ENCODE measurements at regions not wholly inside any gene's neighbourhood (a gene's known extent, or its start where the extent isn't known, plus 50 kb on each side); places are given as distances from the start of the nearest gene placed in this dataset.

GRCh38 chr7:85749696-85750453 lies 563.0 kb upstream of the SEMA3D start:
- 70% methylated on average over 7 of the region's 13 CpGs for WGBS (ENCODE audit: insufficient coverage)

DNA sequence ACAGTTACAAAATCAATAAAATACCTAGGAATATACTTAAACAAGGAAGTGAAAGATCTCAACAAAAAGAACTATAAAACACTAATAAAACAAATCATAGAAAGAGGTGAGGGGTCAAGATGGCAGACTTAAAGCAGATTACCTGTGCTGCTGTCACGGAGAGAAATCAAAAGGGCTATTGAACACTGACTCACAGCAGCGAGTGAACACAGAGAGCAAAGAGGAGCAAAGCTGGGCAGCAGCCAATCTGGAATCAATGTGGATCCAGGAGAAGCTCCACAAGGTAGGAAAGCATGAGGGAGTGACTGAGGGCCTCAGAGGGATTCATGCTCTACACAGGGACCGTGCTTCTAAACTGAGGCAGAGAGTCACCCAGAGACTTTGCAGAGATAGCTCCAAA lies 562.0 kb upstream of the SEMA3D start:
- Histone ChIP-seq H3K27me3 (ENCODE audit: control insufficient read depth, insufficient read depth, low read length) (no peaks in the 10 kb centered on the region), H3K4me1 (ENCODE audit: control insufficient read depth, insufficient read depth, low read length) (no peaks in the 10 kb centered on the region), H3K9me3 (replicated peaks; ENCODE audit: control insufficient read depth, low read depth, low read length) (peaks cover 7% of the 10 kb centered on the region), H3K27ac (ENCODE audit: low read length) (no peak overlapping the region), H3K4me3 (ENCODE audit: low read length) (no peak overlapping the region), H3K36me3 (ENCODE audit: control insufficient read depth, insufficient read depth, low read length) (no peaks in the 10 kb centered on the region)
- no peak for DNase-seq
- 69% methylated on average over 3 of the region's 3 CpGs for WGBS (ENCODE audit: insufficient coverage)

More at GRCh38 chr7:85749696-85750453, 563.0 kb upstream of the SEMA3D start:
- no peaks in the 10 kb centered on the region for H3K36me3 ChIP-seq (ENCODE audit: control insufficient read depth, insufficient read depth, low read length)
- peaks cover 7% of the 10 kb centered on the region for H3K9me3 ChIP-seq (replicated peaks; ENCODE audit: control insufficient read depth, low read depth, low read length)
- no peaks in the 10 kb centered on the region for H3K4me1 ChIP-seq (ENCODE audit: control insufficient read depth, insufficient read depth, low read length)
- no peaks in the 10 kb centered on the region for H3K27me3 ChIP-seq (ENCODE audit: control insufficient read depth, insufficient read depth, low read length)
- no peak overlapping the region for H3K27ac ChIP-seq (ENCODE audit: low read length)
- DNase-seq = no peak
- H3K4me3 ChIP-seq (ENCODE audit: low read length) = no peak overlapping the region

- Histone ChIP-seq H3K36me3 (ENCODE audit: control insufficient read depth, insufficient read depth, low read length) (no peaks in the 10 kb centered on the region), H3K4me1 (ENCODE audit: control insufficient read depth, insufficient read depth, low read length) (no peaks in the 10 kb centered on the region), H3K27ac (ENCODE audit: low read length) (no peak overlapping the region), H3K9me3 (replicated peaks; ENCODE audit: control insufficient read depth, low read depth, low read length) (no peaks in the 10 kb centered on the region), H3K4me3 (ENCODE audit: low read length) (no peak overlapping the region), H3K27me3 (ENCODE audit: control insufficient read depth, insufficient read depth, low read length) (no peaks in the 10 kb centered on the region)
- DNase-seq = no peak
- WGBS (ENCODE audit: insufficient coverage) = 100% methylated on average over 1 of the region's 3 CpGs
These were observed 550.6 kb upstream of the SEMA3D start for GRCh38 chr7:85737426-85737825.

DNA sequence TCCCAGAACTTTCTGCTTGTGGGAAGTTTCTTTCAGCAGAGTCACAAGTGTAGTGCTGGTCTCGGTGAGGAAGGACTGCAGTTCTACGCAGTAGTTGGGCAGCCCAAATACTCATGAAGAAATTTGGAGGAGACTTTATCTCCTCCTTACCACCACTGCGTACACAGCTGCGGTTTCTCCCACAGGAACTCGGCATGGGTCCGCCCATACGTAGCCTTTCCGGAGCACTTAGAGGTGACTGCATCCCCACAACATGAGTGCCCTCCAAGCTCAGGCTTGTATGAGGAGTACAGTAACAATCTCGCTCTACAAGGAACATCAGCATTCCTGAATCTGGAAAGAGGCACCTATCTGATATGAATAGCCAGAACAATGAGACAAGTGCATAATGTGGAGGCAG lies 549.2 kb upstream of the SEMA3D start:
- WGBS (ENCODE audit: insufficient coverage) = 100% methylated on average over 4 of the region's 9 CpGs

DNA sequence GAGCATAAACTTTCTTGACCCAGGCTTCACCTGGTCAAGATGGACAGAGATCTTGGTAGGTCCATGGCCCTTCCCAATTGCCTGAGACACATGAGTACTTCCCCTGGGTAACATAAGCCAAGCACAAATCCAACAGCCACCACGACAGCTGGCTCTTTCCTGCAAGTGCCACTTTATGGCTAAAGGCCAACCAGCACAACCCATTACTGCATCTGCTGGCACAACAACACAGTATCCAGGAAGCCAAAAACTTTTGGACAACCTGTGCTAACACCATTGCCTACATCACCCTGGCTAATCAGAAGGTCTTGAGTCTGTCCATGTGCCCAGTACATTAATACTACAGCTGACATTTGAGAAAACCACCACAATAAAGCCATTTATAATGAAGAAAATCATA lies 548.0 kb upstream of the SEMA3D start:
- no peak overlapping the region for H3K27ac ChIP-seq (ENCODE audit: low read length)
- peak; percentile 21 for DNase-seq
- H3K4me3 ChIP-seq (ENCODE audit: low read length) = no peak overlapping the region
- WGBS (ENCODE audit: insufficient coverage) = 33% methylated on average over 1 of the region's 1 CpG
- H3K9me3 ChIP-seq (replicated peaks; ENCODE audit: control insufficient read depth, low read depth, low read length) = no peaks in the 10 kb centered on the region
- H3K36me3 ChIP-seq (ENCODE audit: control insufficient read depth, insufficient read depth, low read length) = no peaks in the 10 kb centered on the region
- no peaks in the 10 kb centered on the region for H3K4me1 ChIP-seq (ENCODE audit: control insufficient read depth, insufficient read depth, low read length)
- no peaks in the 10 kb centered on the region for H3K27me3 ChIP-seq (ENCODE audit: control insufficient read depth, insufficient read depth, low read length)

More for the DNA sequence above, 549.2 kb upstream of the SEMA3D start:
- Histone ChIP-seq H3K9me3 (replicated peaks; ENCODE audit: control insufficient read depth, low read depth, low read length) (no peaks in the 10 kb centered on the region), H3K4me1 (ENCODE audit: control insufficient read depth, insufficient read depth, low read length) (no peaks in the 10 kb centered on the region), H3K27me3 (ENCODE audit: control insufficient read depth, insufficient read depth, low read length) (no peaks in the 10 kb centered on the region), H3K27ac (ENCODE audit: low read length) (no peak overlapping the region), H3K36me3 (ENCODE audit: control insufficient read depth, insufficient read depth, low read length) (no peaks in the 10 kb centered on the region), H3K4me3 (ENCODE audit: low read length) (no peak overlapping the region)
- DNase-seq = no peak

DNA sequence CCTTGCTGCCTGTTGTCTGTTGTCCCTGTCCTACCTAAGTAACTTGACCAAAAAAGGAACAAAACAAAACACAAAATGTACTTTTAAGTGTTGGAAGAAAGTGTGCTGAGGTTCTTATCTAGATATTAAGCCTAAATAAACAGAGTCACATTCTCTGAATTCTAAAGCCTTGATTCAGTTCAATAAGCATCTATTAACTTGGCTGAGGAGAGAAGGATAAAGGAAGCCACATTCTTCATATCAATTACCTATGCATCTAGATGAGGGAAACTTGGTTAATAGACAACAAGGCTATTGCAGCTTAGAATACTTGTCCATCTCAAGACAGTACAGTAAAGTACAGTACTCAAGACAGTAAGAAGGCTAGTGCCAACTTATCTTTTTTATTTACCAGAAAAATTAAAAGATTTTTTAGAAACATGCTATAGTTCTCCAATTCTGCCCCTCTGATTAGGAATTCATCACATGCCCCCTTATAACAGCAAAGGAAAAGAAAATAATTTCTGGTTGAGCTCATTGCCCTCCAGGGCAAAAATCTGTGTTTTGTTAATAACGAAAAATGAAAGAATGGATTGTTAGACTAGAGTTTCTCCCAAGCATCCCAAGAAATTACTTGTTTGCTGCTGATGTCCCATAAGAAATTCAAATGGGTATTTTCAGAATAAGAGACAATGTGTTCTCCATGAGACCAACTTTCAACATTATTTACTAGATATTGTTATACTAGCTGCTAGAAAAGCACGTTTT lies 546.5 kb upstream of the SEMA3D start:
- H3K36me3 ChIP-seq (ENCODE audit: control insufficient read depth, insufficient read depth, low read length) = no peaks in the 10 kb centered on the region
- no peaks in the 10 kb centered on the region for H3K27me3 ChIP-seq (ENCODE audit: control insufficient read depth, insufficient read depth, low read length)
- no peaks in the 10 kb centered on the region for H3K9me3 ChIP-seq (replicated peaks; ENCODE audit: control insufficient read depth, low read depth, low read length)
- H3K4me3 ChIP-seq (ENCODE audit: low read length) = no peak overlapping the region
- no peak for DNase-seq
- H3K4me1 ChIP-seq (ENCODE audit: control insufficient read depth, insufficient read depth, low read length) = no peaks in the 10 kb centered on the region
- no peak overlapping the region for H3K27ac ChIP-seq (ENCODE audit: low read length)
- no CpG with 5 or more reads among the region's 2 CpGs for WGBS (ENCODE audit: insufficient coverage)

DNA sequence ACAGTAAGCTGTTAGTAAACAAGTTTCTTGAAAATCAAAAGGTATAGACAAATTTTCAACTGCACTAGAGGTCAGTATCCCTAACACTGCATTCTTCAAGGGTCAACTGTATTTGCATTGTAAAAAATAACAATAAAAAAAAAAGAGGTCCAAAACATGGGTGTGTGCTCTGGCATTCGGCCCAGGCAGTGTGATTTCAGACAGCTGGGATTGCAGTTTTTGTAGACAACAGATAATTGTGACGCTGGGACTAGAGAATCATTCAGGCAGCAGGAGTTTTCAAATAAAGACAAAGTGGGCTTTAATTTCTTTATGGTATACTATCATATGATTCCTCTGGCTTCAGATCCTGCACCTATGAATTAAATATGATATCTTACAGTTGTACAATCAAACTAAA lies 543.2 kb upstream of the SEMA3D start:
- no peak overlapping the region for H3K4me3 ChIP-seq (ENCODE audit: low read length)
- H3K36me3 ChIP-seq (ENCODE audit: control insufficient read depth, insufficient read depth, low read length) = no peaks in the 10 kb centered on the region
- no peaks in the 10 kb centered on the region for H3K4me1 ChIP-seq (ENCODE audit: control insufficient read depth, insufficient read depth, low read length)
- no peaks in the 10 kb centered on the region for H3K9me3 ChIP-seq (replicated peaks; ENCODE audit: control insufficient read depth, low read depth, low read length)
- peak; percentile 78 for DNase-seq
- no peaks in the 10 kb centered on the region for H3K27me3 ChIP-seq (ENCODE audit: control insufficient read depth, insufficient read depth, low read length)
- H3K27ac ChIP-seq (ENCODE audit: low read length) = no peak overlapping the region
- no CpG with 5 or more reads among the region's 2 CpGs for WGBS (ENCODE audit: insufficient coverage)

- H3K4me3 ChIP-seq (ENCODE audit: low read length) = no peak overlapping the region
- no peak overlapping the region for H3K27ac ChIP-seq (ENCODE audit: low read length)
- no CpG with 5 or more reads among the region's 2 CpGs for WGBS (ENCODE audit: insufficient coverage)
- H3K9me3 ChIP-seq (replicated peaks; ENCODE audit: control insufficient read depth, low read depth, low read length) = no peaks in the 10 kb centered on the region
- H3K36me3 ChIP-seq (ENCODE audit: control insufficient read depth, insufficient read depth, low read length) = no peaks in the 10 kb centered on the region
- H3K4me1 ChIP-seq (ENCODE audit: control insufficient read depth, insufficient read depth, low read length) = no peaks in the 10 kb centered on the region
- H3K27me3 ChIP-seq (ENCODE audit: control insufficient read depth, insufficient read depth, low read length) = no peaks in the 10 kb centered on the region
- DNase-seq = no peak
These were observed 538.2 kb upstream of the SEMA3D start for GRCh38 chr7:85725026-85725425.

DNA sequence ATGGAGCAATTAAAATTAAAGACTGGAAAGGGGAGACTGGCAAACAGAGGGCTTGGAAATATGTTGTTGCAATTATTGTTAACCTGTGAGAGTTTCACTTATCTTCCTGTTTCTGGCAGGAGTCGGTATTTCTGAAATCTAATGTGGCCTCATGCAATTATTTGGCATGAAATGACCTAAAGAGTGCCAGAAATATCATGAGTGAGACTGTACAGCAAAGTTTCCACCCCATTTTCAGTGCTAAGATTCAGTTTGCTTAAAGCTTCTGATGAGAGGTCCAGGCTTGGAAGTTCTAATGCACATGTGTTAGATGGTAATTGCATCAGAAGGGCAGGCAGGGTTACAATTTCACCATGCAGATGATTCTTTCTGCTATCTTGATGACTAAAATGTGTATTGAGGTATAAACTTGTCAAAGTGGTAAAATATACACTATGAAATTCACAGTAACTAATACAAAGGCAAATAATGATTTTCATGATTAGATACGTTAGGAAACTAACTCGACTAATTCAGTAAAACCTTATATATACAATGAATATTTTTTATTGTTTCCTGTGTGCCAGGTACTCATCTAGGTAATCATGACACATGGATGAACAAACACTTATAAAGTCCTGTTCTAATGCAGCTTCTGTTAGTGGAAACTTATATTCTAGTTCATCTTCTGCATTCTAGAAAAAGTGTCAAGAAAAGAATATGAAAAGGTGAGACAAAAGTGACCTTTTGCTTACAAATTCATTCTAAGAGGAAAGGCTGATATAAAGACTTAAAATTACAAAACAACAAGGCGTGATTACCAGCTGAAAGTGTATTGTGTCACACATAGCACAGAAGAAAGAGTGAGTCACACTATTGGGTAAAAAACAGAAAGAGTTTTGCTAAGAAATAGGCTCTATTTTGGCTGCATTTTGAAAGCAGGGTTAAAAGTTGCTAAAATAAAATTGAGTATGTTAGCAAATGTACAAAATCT lies 533.4 kb upstream of the SEMA3D start:
- H3K27ac ChIP-seq (ENCODE audit: low read length) = no peak overlapping the region
- no peaks in the 10 kb centered on the region for H3K36me3 ChIP-seq (ENCODE audit: control insufficient read depth, insufficient read depth, low read length)
- WGBS (ENCODE audit: insufficient coverage) = no CpG with 5 or more reads among the region's 4 CpGs
- no peak overlapping the region for H3K4me3 ChIP-seq (ENCODE audit: low read length)
- DNase-seq = peak; percentile 84
- H3K27me3 ChIP-seq (ENCODE audit: control insufficient read depth, insufficient read depth, low read length) = no peaks in the 10 kb centered on the region
- no peaks in the 10 kb centered on the region for H3K9me3 ChIP-seq (replicated peaks; ENCODE audit: control insufficient read depth, low read depth, low read length)
- no peaks in the 10 kb centered on the region for H3K4me1 ChIP-seq (ENCODE audit: control insufficient read depth, insufficient read depth, low read length)

DNA sequence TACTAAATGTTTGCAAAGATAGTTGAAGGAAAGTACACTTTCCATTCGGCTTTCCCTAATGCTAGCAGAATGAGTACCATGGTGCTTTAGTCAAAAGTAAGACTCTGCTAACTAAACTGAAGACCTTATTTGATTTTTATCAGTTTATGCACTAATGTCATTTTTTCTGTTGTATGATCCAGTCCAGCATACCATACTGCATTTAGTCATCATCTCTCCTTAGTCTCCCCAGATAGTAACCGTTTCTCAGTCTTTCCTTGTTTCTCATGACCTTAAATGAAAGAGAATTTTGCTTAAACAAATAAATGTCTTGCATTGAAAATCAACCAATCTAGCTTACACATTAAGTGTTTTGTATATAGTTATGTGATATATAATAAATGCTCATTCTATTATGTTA lies 529.5 kb upstream of the SEMA3D start:
- DNase-seq = no peak
- no CpG with 5 or more reads among the region's 2 CpGs for WGBS (ENCODE audit: insufficient coverage)
- Histone ChIP-seq H3K4me3 (ENCODE audit: low read length) (no peak overlapping the region), H3K9me3 (replicated peaks; ENCODE audit: control insufficient read depth, low read depth, low read length) (no peaks in the 10 kb centered on the region), H3K27ac (ENCODE audit: low read length) (no peak overlapping the region), H3K36me3 (ENCODE audit: control insufficient read depth, insufficient read depth, low read length) (no peaks in the 10 kb centered on the region), H3K4me1 (ENCODE audit: control insufficient read depth, insufficient read depth, low read length) (no peaks in the 10 kb centered on the region), H3K27me3 (ENCODE audit: control insufficient read depth, insufficient read depth, low read length) (no peaks in the 10 kb centered on the region)

Data from muscle of leg (tissue), 3 donors.